HepG2 (cell line): ENCODE measurements at regions not wholly inside any gene's neighbourhood (a gene's known extent, or its start where the extent isn't known, plus 50 kb on each side); places are given as distances from the start of the nearest gene placed in this dataset.

Source experiments
- ATAC-seq: fragments of 200-7000 bp; cut with Tn5 transposase; 3 replicates; pipeline ENCODE4 v1.9.1; 2020; ENCODE audit warnings: mild to moderate bottlenecking, moderate library complexity
- BruUV-seq: library from RNA; stranded (reverse); fragments of 400-500 nt; replicated peaks from 2 replicates; lab custom pipeline; 2021; lab: Mats Ljungman, UMichigan
- CTCF ChIA-PET: fragments of 300-600 bp; formaldehyde crosslinking; extraction: SDS; loops from one replicate; lab custom pipeline; 2021; ENCODE audit warnings: low total read pairs, inconsistent platforms, low intra/inter-chr PET ratio; lab: Yijun Ruan, JAX
- POLR2A ChIA-PET: fragments of 350-600 bp; sonication (Branson Sonifier 250); formaldehyde crosslinking; loops from one replicate; lab custom pipeline; 2020; ENCODE audit warnings: antibody characterized with exemption, inconsistent platforms; lab: Yijun Ruan, JAX
- DNase-seq: peaks from one replicate; pipeline ENCODE4 v3.0.0-alpha.2; 2015; ENCODE audit warnings: low spot score
- FAIRE-seq: peaks from 3 replicates; lab custom pipeline; 2011; peaks lifted over from hg19 to GRCh38; lab: Jason Lieb, UNC
- H2AFZ ChIP-seq: one replicate; pipeline ENCODE4 v1.6.1; 2011; ENCODE audit warnings: low read length, inconsistent platforms
- H3K27ac ChIP-seq: fragments of 300-600 bp; 3 replicates; pipeline ENCODE4 v1.8.0; 2011; ENCODE audit warnings: mixed run types, mild to moderate bottlenecking, mixed read lengths, low read length, inconsistent platforms; ENCODE audit not compliant: insufficient read depth; ENCODE audit errors: extremely low read length
- H3K27me3 ChIP-seq, 2 experiments: fragments of 200-600 bp in 1 of 2; 2 replicates in 1 of 2; 3 replicates in 1 of 2; pipeline versions ENCODE4 v1.6.0 to v1.8.0; 2011; ENCODE audit warnings: low read length in 2 of 2, mild to moderate bottlenecking in 2 of 2, moderate library complexity in 2 of 2, inconsistent platforms in 1 of 2; ENCODE audit not compliant: insufficient read depth in 2 of 2, control insufficient read depth in 1 of 2
- H3K36me3 ChIP-seq, 2 experiments: fragments of 200-600 bp in 1 of 2; replicated peaks in 1 of 2; 2 replicates in 1 of 2; 3 replicates in 1 of 2; pipeline versions ENCODE4 v1.5.1 to v1.8.0; 2011; ENCODE audit warnings: low read length in 2 of 2, inconsistent platforms in 1 of 2; ENCODE audit not compliant: insufficient read depth in 2 of 2, control insufficient read depth in 1 of 2
- H3K4me1 ChIP-seq: 2 replicates; pipeline ENCODE4 v1.5.1; 2012; ENCODE audit warnings: low read length, inconsistent platforms; ENCODE audit not compliant: insufficient read depth
- H3K4me2 ChIP-seq: 2 replicates; pipeline ENCODE4 v1.6.0; 2011; ENCODE audit warnings: low read depth, low read length, inconsistent platforms
- H3K4me3 ChIP-seq, 3 experiments: fragments of 200-600 bp in 1 of 3; sonication (generic), shearing (Covaris generic) in 1 of 3; replicated peaks in 1 of 3; 2 replicates each; pipeline ENCODE4 v1.5.1; 2011 to 2016; ENCODE audit warnings: low read length in 3 of 3, inconsistent platforms in 2 of 3, low read depth in 2 of 3, mild to moderate bottlenecking in 2 of 3, control low read depth in 1 of 3, mixed read lengths in 1 of 3; ENCODE audit not compliant: insufficient read depth in 1 of 3
- H3K79me2 ChIP-seq: one replicate; pipeline ENCODE4 v1.6.1; 2011; ENCODE audit warnings: low read length, inconsistent platforms; ENCODE audit not compliant: insufficient read depth
- H3K9ac ChIP-seq: 2 replicates; pipeline ENCODE4 v1.6.0; 2011; ENCODE audit warnings: mild to moderate bottlenecking, low read depth, low read length, inconsistent platforms; ENCODE audit not compliant: insufficient read depth
- H3K9me3 ChIP-seq: 2 replicates; pipeline ENCODE4 v1.5.1; 2012; ENCODE audit warnings: mild to moderate bottlenecking, low read length
- H4K20me1 ChIP-seq: 2 replicates; pipeline ENCODE4 v1.6.0; 2011; ENCODE audit warnings: inconsistent platforms, mild to moderate bottlenecking, low read length, moderate library complexity; ENCODE audit not compliant: insufficient read depth
- FIP1L1 ChIP-seq: fragments of 200-400 bp; formaldehyde crosslinking; IDR thresholded peaks from 2 replicates; pipeline ENCODE4 v1.6.1; 2018; ENCODE audit warnings: low read depth, mild to moderate bottlenecking, low read length, moderate library complexity, borderline replicate concordance; ENCODE audit not compliant: insufficient read depth
- FOXM1 ChIP-seq: sonication (generic); formaldehyde crosslinking; IDR thresholded peaks from 2 replicates; pipeline ENCODE4 v1.5.0; 2020; ENCODE audit warnings: missing genetic modification reagents
- GATAD1 ChIP-seq: IDR thresholded peaks from 2 replicates; pipeline ENCODE4 v1.6.1; 2016; ENCODE audit warnings: missing genetic modification reagents, missing compliant biosample characterization
- HDAC1 ChIP-seq: sonication (generic); formaldehyde crosslinking; IDR thresholded peaks from 2 replicates; pipeline ENCODE4 v1.5.1; 2020; ENCODE audit warnings: mild to moderate bottlenecking, missing genetic modification reagents
- JUN ChIP-seq: sonication (generic); formaldehyde crosslinking; IDR thresholded peaks from 2 replicates; pipeline ENCODE4 v1.4.0; 2020; ENCODE audit warnings: mild to moderate bottlenecking, missing genetic modification reagents
- MAFF ChIP-seq: IDR thresholded peaks from 2 replicates; pipeline ENCODE4 v1.6.1; 2011; ENCODE audit warnings: low read depth, low read length, improper control_type of control experiment
- MTA3 ChIP-seq: sonication (generic); formaldehyde crosslinking; IDR thresholded peaks from 2 replicates; pipeline ENCODE4 v1.4.0; 2020; ENCODE audit warnings: missing genetic modification reagents
- MXD3 ChIP-seq: IDR thresholded peaks from 2 replicates; pipeline ENCODE4 v1.6.1; 2016; ENCODE audit warnings: mild to moderate bottlenecking, missing biosample characterization, missing genetic modification reagents
- PAX8 ChIP-seq: sonication (generic); formaldehyde crosslinking; IDR thresholded peaks from 2 replicates; pipeline ENCODE4 v1.8.0; 2022; ENCODE audit warnings: mild to moderate bottlenecking, missing genetic modification reagents, borderline replicate concordance
- ZBTB38 ChIP-seq: sonication (generic); formaldehyde crosslinking; IDR thresholded peaks from 2 replicates; pipeline ENCODE4 v1.5.1; 2020; ENCODE audit warnings: mild to moderate bottlenecking, missing genetic modification reagents
- ZIK1 ChIP-seq: sonication (generic); formaldehyde crosslinking; IDR thresholded peaks from 2 replicates; pipeline ENCODE4 v1.5.0; 2020; ENCODE audit warnings: mild to moderate bottlenecking, low read depth, missing genetic modification reagents, borderline replicate concordance
- ZNF234 ChIP-seq: sonication (generic); formaldehyde crosslinking; conservative IDR thresholded peaks from 2 replicates; pipeline ENCODE4 v1.5.1; 2020; ENCODE audit warnings: mild to moderate bottlenecking, missing genetic modification reagents
- ZNF30 ChIP-seq: sonication (generic); formaldehyde crosslinking; IDR thresholded peaks from 2 replicates; pipeline ENCODE4 v1.5.0; 2020; ENCODE audit warnings: mild to moderate bottlenecking, missing genetic modification reagents
- ZNF839 ChIP-seq: sonication (generic); formaldehyde crosslinking; IDR thresholded peaks from 2 replicates; pipeline ENCODE4 v1.4.0; 2020; ENCODE audit warnings: missing genetic modification reagents, mild to moderate bottlenecking, borderline replicate concordance
- in situ Hi-C: cut with HindIII; loops from 2 replicates; pipeline ENCODE4 v1.10.0; 2017; ENCODE audit warnings: low pct_unique_long_range_greater_than_20kb; ENCODE audit not compliant: extremely low pct_ligation_motif_present
- intact Hi-C: fragments of 100-400 bp; cut with micrococcal nuclease; formaldehyde crosslinking; loops from one replicate; pipeline ENCODE4 v1.10.0; 2022; ENCODE audit not compliant: unreplicated experiment
- TF ChIP-seq, protein P1 (sequence below): sonication (generic); formaldehyde crosslinking; IDR thresholded peaks from 2 replicates; pipeline ENCODE4 v1.5.1; 2020; ENCODE audit warnings: mild to moderate bottlenecking, missing genetic modification reagents, borderline replicate concordance
- TF ChIP-seq, protein P2 (sequence below): sonication (generic); formaldehyde crosslinking; IDR thresholded peaks from 2 replicates; pipeline ENCODE4 v1.4.0; 2020; ENCODE audit warnings: missing genetic modification reagents

DNA sequence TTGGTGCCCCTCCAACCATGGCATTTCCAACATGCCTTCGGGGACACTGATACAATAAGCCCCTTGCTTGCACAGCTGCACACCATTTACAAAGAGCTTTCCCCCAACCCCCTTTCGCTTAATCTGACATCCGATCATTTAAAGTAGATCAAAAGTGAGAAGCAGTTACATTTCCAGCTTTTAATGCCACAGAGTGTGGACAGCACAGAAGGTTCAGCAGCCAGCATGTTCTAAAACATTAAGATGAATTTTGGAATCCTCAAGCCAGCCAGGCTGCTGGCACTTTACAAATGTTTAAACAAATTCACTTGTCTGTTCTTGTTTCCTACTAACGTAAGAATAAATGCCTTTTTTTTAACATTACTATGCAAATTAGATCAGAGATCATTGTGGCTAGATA, 284.4 kb upstream of the LDB2 start (continued):
- TF ChIP-seq, protein P1, sequence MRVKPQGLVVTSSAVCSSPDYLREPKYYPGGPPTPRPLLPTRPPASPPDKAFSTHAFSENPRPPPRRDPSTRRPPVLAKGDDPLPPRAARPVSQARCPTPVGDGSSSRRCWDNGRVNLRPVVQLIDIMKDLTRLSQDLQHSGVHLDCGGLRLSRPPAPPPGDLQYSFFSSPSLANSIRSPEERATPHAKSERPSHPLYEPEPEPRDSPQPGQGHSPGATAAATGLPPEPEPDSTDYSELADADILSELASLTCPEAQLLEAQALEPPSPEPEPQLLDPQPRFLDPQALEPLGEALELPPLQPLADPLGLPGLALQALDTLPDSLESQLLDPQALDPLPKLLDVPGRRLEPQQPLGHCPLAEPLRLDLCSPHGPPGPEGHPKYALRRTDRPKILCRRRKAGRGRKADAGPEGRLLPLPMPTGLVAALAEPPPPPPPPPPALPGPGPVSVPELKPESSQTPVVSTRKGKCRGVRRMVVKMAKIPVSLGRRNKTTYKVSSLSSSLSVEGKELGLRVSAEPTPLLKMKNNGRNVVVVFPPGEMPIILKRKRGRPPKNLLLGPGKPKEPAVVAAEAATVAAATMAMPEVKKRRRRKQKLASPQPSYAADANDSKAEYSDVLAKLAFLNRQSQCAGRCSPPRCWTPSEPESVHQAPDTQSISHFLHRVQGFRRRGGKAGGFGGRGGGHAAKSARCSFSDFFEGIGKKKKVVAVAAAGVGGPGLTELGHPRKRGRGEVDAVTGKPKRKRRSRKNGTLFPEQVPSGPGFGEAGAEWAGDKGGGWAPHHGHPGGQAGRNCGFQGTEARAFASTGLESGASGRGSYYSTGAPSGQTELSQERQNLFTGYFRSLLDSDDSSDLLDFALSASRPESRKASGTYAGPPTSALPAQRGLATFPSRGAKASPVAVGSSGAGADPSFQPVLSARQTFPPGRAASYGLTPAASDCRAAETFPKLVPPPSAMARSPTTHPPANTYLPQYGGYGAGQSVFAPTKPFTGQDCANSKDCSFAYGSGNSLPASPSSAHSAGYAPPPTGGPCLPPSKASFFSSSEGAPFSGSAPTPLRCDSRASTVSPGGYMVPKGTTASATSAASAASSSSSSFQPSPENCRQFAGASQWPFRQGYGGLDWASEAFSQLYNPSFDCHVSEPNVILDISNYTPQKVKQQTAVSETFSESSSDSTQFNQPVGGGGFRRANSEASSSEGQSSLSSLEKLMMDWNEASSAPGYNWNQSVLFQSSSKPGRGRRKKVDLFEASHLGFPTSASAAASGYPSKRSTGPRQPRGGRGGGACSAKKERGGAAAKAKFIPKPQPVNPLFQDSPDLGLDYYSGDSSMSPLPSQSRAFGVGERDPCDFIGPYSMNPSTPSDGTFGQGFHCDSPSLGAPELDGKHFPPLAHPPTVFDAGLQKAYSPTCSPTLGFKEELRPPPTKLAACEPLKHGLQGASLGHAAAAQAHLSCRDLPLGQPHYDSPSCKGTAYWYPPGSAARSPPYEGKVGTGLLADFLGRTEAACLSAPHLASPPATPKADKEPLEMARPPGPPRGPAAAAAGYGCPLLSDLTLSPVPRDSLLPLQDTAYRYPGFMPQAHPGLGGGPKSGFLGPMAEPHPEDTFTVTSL (CRISPR knock-in tag), result no peak
- TF ChIP-seq, protein P2, sequence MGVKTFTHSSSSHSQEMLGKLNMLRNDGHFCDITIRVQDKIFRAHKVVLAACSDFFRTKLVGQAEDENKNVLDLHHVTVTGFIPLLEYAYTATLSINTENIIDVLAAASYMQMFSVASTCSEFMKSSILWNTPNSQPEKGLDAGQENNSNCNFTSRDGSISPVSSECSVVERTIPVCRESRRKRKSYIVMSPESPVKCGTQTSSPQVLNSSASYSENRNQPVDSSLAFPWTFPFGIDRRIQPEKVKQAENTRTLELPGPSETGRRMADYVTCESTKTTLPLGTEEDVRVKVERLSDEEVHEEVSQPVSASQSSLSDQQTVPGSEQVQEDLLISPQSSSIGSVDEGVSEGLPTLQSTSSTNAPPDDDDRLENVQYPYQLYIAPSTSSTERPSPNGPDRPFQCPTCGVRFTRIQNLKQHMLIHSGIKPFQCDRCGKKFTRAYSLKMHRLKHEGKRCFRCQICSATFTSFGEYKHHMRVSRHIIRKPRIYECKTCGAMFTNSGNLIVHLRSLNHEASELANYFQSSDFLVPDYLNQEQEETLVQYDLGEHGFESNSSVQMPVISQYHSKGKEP (CRISPR knock-in tag), result no peak
- TF ChIP-seq GATAD1 (CRISPR knock-in tag), result no peak

- H3K27ac ChIP-seq, result no peak overlapping the region
- H3K9ac ChIP-seq, result no peak overlapping the region
- H3K36me3 ChIP-seq, result no peaks in the 10 kb centered on the region
- BruUV-seq, result no TSS peak
- POLR2A ChIA-PET, result no interaction called here
- no peaks in the 10 kb centered on the region for H3K9me3 ChIP-seq
- no peaks in the 10 kb centered on the region for H3K27me3 ChIP-seq
- CTCF ChIA-PET, result no interaction called here
- no peak for DNase-seq
- H4K20me1 ChIP-seq, result no peaks in the 10 kb centered on the region
- no peak overlapping the region for H2AFZ ChIP-seq
- H3K4me1 ChIP-seq, result no peaks in the 10 kb centered on the region
- no peak for FAIRE-seq
- ATAC-seq, result no peak
- no peak overlapping the region for H3K4me3 ChIP-seq
- H3K4me2 ChIP-seq, result no peak overlapping the region
- in situ Hi-C loops (no loop called here), intact Hi-C loops (no loop called here)
- no peaks in the 10 kb centered on the region for H3K79me2 ChIP-seq
- TF ChIP-seq, protein P2 (CRISPR knock-in tag), result no peak
- TF ChIP-seq ZBTB38 (CRISPR knock-in tag) (no peak), FIP1L1 (no peak), ZNF30 (CRISPR knock-in tag) (no peak), ZNF234 (CRISPR knock-in tag) (no peak), MAFF (no peak), ZIK1 (CRISPR knock-in tag) (no peak), PAX8 (CRISPR knock-in tag) (no peak), JUN (CRISPR knock-in tag) (no peak), MTA3 (CRISPR knock-in tag) (no peak), MXD3 (CRISPR knock-in tag) (no peak), ZNF839 (CRISPR knock-in tag) (no peak), FOXM1 (CRISPR knock-in tag) (no peak), HDAC1 (CRISPR knock-in tag) (no peak)
Measured at GRCh38 chr4:17174751-17175150, 276.3 kb upstream of the LDB2 start.
